ENCODE measurements at regions not wholly inside any gene's neighbourhood (a gene's known extent, or its start where the extent isn't known, plus 50 kb on each side); places are given as distances from the start of the nearest gene placed in this dataset.

DNA sequence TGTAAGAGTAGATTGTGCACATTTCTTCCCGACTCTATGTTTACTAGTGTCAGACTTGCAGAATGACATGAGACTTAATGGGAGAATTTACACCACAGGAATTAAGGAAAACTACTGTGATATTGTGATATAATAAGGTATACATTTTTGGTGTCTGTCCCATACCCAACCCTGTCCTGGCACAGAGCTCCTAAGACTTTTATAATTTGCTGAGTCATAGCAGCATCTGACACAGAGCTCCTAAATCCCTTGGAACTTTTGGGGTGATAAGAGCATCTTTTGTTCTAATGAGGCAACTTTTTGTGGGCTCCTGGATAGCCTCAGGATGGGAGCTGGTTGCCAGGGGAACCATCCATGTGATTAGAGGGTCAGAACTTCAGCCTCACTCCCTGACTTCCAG is 1607.0 kb downstream of the RPA4 start:
- Histone ChIP-seq H3K4me3 (no peak overlapping the region), H3K27me3 (no peaks in the 10 kb centered on the region), H3K36me3 (no peaks in the 10 kb centered on the region), H3K27ac (no peak overlapping the region), H3K9me3 (no peaks in the 10 kb centered on the region), H3K4me1 (no peaks in the 10 kb centered on the region)
- DNase-seq: no peak
- TF ChIP-seq, protein P1, sequence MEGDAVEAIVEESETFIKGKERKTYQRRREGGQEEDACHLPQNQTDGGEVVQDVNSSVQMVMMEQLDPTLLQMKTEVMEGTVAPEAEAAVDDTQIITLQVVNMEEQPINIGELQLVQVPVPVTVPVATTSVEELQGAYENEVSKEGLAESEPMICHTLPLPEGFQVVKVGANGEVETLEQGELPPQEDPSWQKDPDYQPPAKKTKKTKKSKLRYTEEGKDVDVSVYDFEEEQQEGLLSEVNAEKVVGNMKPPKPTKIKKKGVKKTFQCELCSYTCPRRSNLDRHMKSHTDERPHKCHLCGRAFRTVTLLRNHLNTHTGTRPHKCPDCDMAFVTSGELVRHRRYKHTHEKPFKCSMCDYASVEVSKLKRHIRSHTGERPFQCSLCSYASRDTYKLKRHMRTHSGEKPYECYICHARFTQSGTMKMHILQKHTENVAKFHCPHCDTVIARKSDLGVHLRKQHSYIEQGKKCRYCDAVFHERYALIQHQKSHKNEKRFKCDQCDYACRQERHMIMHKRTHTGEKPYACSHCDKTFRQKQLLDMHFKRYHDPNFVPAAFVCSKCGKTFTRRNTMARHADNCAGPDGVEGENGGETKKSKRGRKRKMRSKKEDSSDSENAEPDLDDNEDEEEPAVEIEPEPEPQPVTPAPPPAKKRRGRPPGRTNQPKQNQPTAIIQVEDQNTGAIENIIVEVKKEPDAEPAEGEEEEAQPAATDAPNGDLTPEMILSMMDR (IDR thresholded peaks at IDR 0.05): no peak
- TF ChIP-seq POLR2A (IDR thresholded peaks at IDR 0.05): no peak

DNA sequence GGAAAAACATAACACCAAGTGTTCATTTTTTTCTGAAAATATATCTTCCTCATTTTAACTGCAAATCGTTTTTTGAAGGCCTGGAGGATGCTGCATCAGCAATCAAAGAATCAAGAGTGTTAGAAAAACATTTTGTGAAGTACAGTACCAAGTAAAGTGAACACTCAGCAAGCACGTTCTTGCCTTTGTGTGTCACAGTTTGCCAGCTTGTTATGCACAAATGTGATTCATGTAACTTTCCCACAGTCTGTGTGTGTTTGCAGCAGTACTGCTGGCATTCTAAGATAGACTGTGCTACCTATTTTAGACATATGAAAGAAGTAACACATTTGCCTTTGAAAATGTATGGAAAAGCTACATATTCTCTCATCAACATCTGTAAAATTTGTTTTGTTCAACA is 1617.7 kb downstream of the RPA4 start:
- H3K9me3 ChIP-seq: no peaks in the 10 kb centered on the region
- no peaks in the 10 kb centered on the region for H3K27me3 ChIP-seq
- no peak overlapping the region for H3K27ac ChIP-seq
- no peak overlapping the region for H3K4me3 ChIP-seq
- H3K36me3 ChIP-seq: no peaks in the 10 kb centered on the region
- TF ChIP-seq, protein P1 (IDR thresholded peaks at IDR 0.05): no peak
- no peak for DNase-seq
- H3K4me1 ChIP-seq: no peaks in the 10 kb centered on the region

DNA sequence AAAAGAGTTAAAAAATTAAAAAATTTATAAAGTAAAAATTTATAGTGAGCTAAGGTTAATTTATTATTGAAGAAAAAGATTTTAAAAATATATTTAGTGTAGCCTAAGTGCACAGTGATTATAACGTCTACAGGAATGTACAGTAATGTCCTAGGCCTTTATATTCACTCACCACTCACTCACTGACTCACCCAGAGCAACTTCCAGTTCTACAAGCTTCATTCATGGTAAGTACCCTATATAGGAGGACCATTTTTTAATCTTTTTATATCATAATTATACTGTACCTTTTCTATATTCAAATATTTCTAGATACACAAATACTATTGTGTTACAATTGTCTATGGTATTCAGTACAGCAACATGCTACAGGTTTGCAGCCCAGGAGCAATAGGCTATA is 1623.2 kb downstream of the RPA4 start:
- Histone ChIP-seq H3K27ac (no peak overlapping the region), H3K4me1 (no peaks in the 10 kb centered on the region), H3K36me3 (no peaks in the 10 kb centered on the region), H3K27me3 (no peaks in the 10 kb centered on the region), H3K9me3 (no peaks in the 10 kb centered on the region), H3K4me3 (no peak overlapping the region)
- no peak for DNase-seq
- TF ChIP-seq, protein P1 (IDR thresholded peaks at IDR 0.05): no peak
- no peak for TF ChIP-seq POLR2A (IDR thresholded peaks at IDR 0.05)

DNA sequence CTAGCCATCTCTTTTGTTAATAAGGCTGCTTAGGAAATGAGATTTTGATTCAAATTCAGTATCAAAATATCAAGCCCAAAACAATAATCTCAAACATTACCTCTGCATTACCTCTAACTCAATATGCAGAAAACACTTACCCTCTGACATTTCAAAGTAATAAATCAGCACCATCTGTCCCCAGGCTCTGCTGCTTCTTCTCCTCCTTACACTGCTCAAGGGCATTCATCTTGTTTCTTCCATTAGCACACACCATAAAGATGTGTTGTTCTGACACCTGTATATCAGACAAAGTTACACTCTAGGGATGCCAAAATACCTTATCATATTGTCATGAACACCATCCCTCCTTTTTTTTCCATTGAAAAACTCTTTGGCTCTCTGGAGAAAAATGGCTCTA is 1630.3 kb downstream of the RPA4 start:
- H3K4me3 ChIP-seq: no peak overlapping the region
- TF ChIP-seq POLR2A (IDR thresholded peaks at IDR 0.05): no peak
- TF ChIP-seq, protein P1 (IDR thresholded peaks at IDR 0.05): no peak
- no peaks in the 10 kb centered on the region for H3K36me3 ChIP-seq
- H3K27me3 ChIP-seq: no peaks in the 10 kb centered on the region
- H3K27ac ChIP-seq: no peak overlapping the region
- no peaks in the 10 kb centered on the region for H3K9me3 ChIP-seq
- no peak for DNase-seq
- no peaks in the 10 kb centered on the region for H3K4me1 ChIP-seq

DNA sequence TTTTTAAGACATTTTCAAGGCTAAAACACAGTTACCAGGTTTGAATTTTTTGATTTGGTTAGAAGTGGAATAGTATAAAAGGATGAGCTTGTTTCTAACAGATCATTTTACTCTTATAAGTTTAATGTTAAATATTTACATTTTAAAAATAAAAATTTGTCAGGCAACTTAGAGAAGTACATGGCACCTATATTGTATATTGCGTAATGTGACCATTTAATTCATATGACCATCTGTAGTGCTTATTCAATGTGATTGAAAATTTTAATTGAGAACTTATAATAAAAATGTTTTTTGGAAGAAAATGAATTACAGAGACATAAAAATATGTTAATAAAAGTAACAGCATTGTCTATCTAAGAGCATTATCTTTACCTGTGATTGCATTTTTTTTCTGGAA is 1632.4 kb downstream of the RPA4 start:
- no peaks in the 10 kb centered on the region for H3K27me3 ChIP-seq
- no peak for DNase-seq
- TF ChIP-seq, protein P1 (IDR thresholded peaks at IDR 0.05): no peak
- no peak for TF ChIP-seq POLR2A (IDR thresholded peaks at IDR 0.05)

DNA sequence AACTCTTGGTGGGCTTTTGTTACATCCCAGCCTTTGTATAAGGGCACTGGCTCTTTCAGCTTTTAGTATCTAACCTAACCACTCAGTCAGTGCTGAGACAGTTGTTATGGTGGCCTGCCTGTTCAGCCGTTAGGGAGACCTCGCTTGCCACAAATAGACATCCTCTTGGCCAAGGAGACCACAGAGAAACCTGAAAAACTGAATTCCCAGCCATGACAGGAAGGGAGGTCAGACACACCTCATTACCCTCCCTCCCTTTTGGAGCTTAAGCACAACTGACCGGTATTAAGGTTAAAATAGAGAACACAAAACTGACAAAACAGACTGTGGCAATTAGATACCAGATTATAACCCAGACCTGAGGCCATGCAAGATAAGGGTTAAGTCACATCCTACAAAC is 1639.3 kb downstream of the RPA4 start:
- Histone ChIP-seq H3K27ac (no peak overlapping the region), H3K27me3 (no peaks in the 10 kb centered on the region), H3K9me3 (no peaks in the 10 kb centered on the region), H3K4me3 (no peak overlapping the region), H3K36me3 (no peaks in the 10 kb centered on the region), H3K4me1 (no peaks in the 10 kb centered on the region)
- no peak for DNase-seq
- TF ChIP-seq, protein P1 (IDR thresholded peaks at IDR 0.05): no peak
- no peak for TF ChIP-seq POLR2A (IDR thresholded peaks at IDR 0.05)

More for the DNA sequence above, 1632.4 kb downstream of the RPA4 start:
- H3K4me1 ChIP-seq: no peaks in the 10 kb centered on the region
- H3K36me3 ChIP-seq: no peaks in the 10 kb centered on the region
- H3K4me3 ChIP-seq: no peak overlapping the region
- H3K9me3 ChIP-seq: no peaks in the 10 kb centered on the region
- H3K27ac ChIP-seq: no peak overlapping the region
